ENCODE measurements at regions not wholly inside any gene's neighbourhood (a gene's known extent, or its start where the extent isn't known, plus 50 kb on each side); places are given as distances from the start of the nearest gene placed in this dataset.

GRCh38 chr7:115476671-115477181 is 553.8 kb downstream of the TFEC start:
- in situ Hi-C loops (cut with MboI; ENCODE audit: low sequenced_read_pairs): no loop called here
- H4K20me1 ChIP-seq (ENCODE audit: insufficient read depth, low read length): no peaks in the 10 kb centered on the region
- H2BK120ac ChIP-seq (ENCODE audit: low read depth, low read length): no peak overlapping the region; the same call in 1 of the 2 replicates
- no peak overlapping the region for H3K4ac ChIP-seq (ENCODE audit: low read depth, low read length)
- no peak overlapping the region for H3K23ac ChIP-seq (ENCODE audit: low read depth, low read length)
- no peaks in the 10 kb centered on the region for H3K4me1 ChIP-seq (ENCODE audit: control insufficient read depth, insufficient read depth, low read length)
- no peak overlapping the region for H4K5ac ChIP-seq (ENCODE audit: low read depth, low read length)
- H3K9me1 ChIP-seq (ENCODE audit: insufficient read depth, low read length): no peaks in the 10 kb centered on the region
- no TSS peak for BruUV-seq (replicated peaks)
- H3K27me3 ChIP-seq (ENCODE audit: control insufficient read depth, insufficient read depth, low read length): no peaks in the 10 kb centered on the region
- no peaks in the 10 kb centered on the region for H3K79me1 ChIP-seq (ENCODE audit: low read depth in 1 of 2, low read length in 2 of 2)
- peak overlapping the region; percentile 56; the same call in 1 of the 3 replicates for H2BK15ac ChIP-seq (ENCODE audit: low read depth, low read length)
- H2AK5ac ChIP-seq (ENCODE audit: low read depth, low read length): no peak overlapping the region
- H3K4me2 ChIP-seq (ENCODE audit: low read depth, low read length): peak overlapping the region; percentile 79
- no peak overlapping the region; the same call in 1 of the 2 replicates for H4K91ac ChIP-seq (ENCODE audit: insufficient read depth, low read depth, low read length)
- H3K9ac ChIP-seq (ENCODE audit: low read depth, low read length): no peak overlapping the region
- WGBS, 2 experiments (ENCODE audit: extremely low coverage in 2 of 2, insufficient read length in 1 of 2): 67 to 100% methylated on average over 1 of the region's 7 CpGs
- H3K4me3 ChIP-seq (ENCODE audit: insufficient read depth, low read depth, low read length): peak overlapping the region; percentile 44
- no peak overlapping the region for H3K18ac ChIP-seq (ENCODE audit: low read depth, low read length)
- H3K14ac ChIP-seq (replicated peaks; ENCODE audit: low read depth, low read length): no peak overlapping the region
- ChIA-PET CTCF (interaction anchor here (0.6 to 1.2 kb wide), 3 partner anchors 13 to 617 kb away, joined by 3 read pairs; no protein-coding TSS in a partner anchor), POLR2A (ENCODE audit: unreplicated experiment) (interaction anchor here (0.6 to 0.7 kb wide), 3 partner anchors 607 to 709 kb away, joined by 3 read pairs; no protein-coding TSS in a partner anchor)
- H3K36me3 ChIP-seq (ENCODE audit: control insufficient read depth, insufficient read depth, low read length): no peaks in the 10 kb centered on the region
- no peak overlapping the region for H3K56ac ChIP-seq (ENCODE audit: extremely low read depth, insufficient read depth, low read length)
- H3K27ac ChIP-seq (ENCODE audit: insufficient read depth, low read length): no peak overlapping the region
- H2BK5ac ChIP-seq (ENCODE audit: low read depth, low read length, poor library complexity, severe bottlenecking): no peak overlapping the region
- no peak for DNase-seq
- 0 out of 2 replicates have a peak overlapping the region, but pooled peaks have one; percentile 54 for H2BK20ac ChIP-seq (ENCODE audit: low read depth, low read length)
- H2AFZ ChIP-seq (replicated peaks; ENCODE audit: low read length, poor library complexity): peak overlapping the region; percentile 73
- ATAC-seq (ENCODE audit: low read depth): peak; percentile 36
- dilution Hi-C loops (cut with HindIII; ENCODE audit: low sequenced_read_pairs, unreplicated experiment): no loop called here
- intact Hi-C loops (cut with micrococcal nuclease): loop anchor here (10.0 kb wide), 1 partner anchor 612 kb away; no protein-coding TSS in a partner anchor
- H3K9me3 ChIP-seq (ENCODE audit: control insufficient read depth, insufficient read depth, low read length): no peaks in the 10 kb centered on the region
- H2AK9ac ChIP-seq (replicated peaks; ENCODE audit: low read depth, low read length, poor library complexity): no peak overlapping the region
- no peak for TF ChIP-seq BHLHE40 (IDR thresholded peaks at IDR 0.05; ENCODE audit: low read depth, low read length)
- no peak for TF ChIP-seq SMC3 (IDR thresholded peaks at IDR 0.05; ENCODE audit: low read depth, low read length)
- no peak for TF ChIP-seq RCOR1 (IDR thresholded peaks at IDR 0.05; ENCODE audit: insufficient replicate concordance, low read length)
- TF ChIP-seq ELK1 (IDR thresholded peaks at IDR 0.05; ENCODE audit: borderline replicate concordance, low read depth, low read length): no peak
- H4K8ac ChIP-seq (ENCODE audit: low read depth in 2 of 2, low read length in 2 of 2): peak overlapping the region in 1 of 2 experiments; percentile 6; a peak in 1 of 4 replicates
